Ishikawa (cell line): ENCODE measurements at regions not wholly inside any gene's neighbourhood (a gene's known extent, or its start where the extent isn't known, plus 50 kb on each side); places are given as distances from the start of the nearest gene placed in this dataset.

ENCODE experiments used
- CEBPB ChIP-seq: IDR thresholded peaks from 2 replicates; pipeline ENCODE4 v1.6.1; 2012
- CREB1 ChIP-seq: IDR thresholded peaks from 2 replicates; pipeline ENCODE4 v1.6.1; 2012; ENCODE audit warnings: low read depth
- EGR1 ChIP-seq: IDR thresholded peaks from 2 replicates; pipeline ENCODE4 v1.6.1; 2012
- EP300 ChIP-seq: IDR thresholded peaks from 2 replicates; pipeline ENCODE4 v1.6.1; 2012; ENCODE audit warnings: borderline replicate concordance
- FOXM1 ChIP-seq: IDR thresholded peaks from 2 replicates; pipeline ENCODE4 v1.6.1; 2012; ENCODE audit warnings: low read depth, borderline replicate concordance
- MAX ChIP-seq: IDR thresholded peaks from 2 replicates; pipeline ENCODE4 v1.6.1; 2012
- NFIC ChIP-seq: IDR thresholded peaks from 2 replicates; pipeline ENCODE4 v1.6.1; 2012
- RAD21 ChIP-seq: IDR thresholded peaks from 2 replicates; pipeline ENCODE4 v1.6.1; 2012; ENCODE audit warnings: low read depth
- REST ChIP-seq: IDR thresholded peaks from 2 replicates; pipeline ENCODE4 v1.6.1; 2012; ENCODE audit warnings: low read depth, mild to moderate bottlenecking
- TAF1 ChIP-seq: IDR thresholded peaks from 2 replicates; pipeline ENCODE4 v1.6.1; 2012; ENCODE audit warnings: low read depth, mild to moderate bottlenecking
- TCF12 ChIP-seq: IDR thresholded peaks from 2 replicates; pipeline ENCODE4 v1.6.1; 2012; ENCODE audit warnings: low read depth
- TEAD4 ChIP-seq: IDR thresholded peaks from 2 replicates; pipeline ENCODE4 v1.6.1; 2012
- YY1 ChIP-seq: IDR thresholded peaks from 2 replicates; pipeline ENCODE4 v1.6.1; 2012; ENCODE audit warnings: low read depth
- ZBTB7A ChIP-seq: IDR thresholded peaks from 2 replicates; pipeline ENCODE4 v1.6.1; 2012; ENCODE audit warnings: low read depth
- TF ChIP-seq, protein P1 (sequence below): IDR thresholded peaks from 2 replicates; pipeline ENCODE4 v1.6.1; 2012

DNA sequence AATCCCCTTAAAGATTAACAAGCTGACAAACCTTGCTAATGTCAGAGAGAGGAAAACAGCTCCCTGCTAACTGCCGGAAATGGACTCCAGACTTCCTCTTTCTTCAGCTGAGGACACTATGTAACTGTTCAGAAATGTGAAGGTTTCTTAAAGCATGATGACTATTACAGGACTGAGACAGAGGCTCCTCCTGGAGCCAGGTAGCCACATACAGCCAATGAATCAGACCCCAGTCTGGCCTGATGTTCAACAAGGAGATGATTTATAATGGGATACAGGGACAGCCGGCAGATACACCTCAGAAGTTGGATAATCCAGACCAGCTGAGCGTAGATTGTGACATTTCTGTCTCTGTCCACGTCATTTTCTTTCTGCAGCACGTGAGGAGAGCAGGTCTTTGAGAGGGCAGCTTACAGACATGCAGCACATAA, 216.2 kb downstream of the HS3ST3A1 start:
- TF ChIP-seq RAD21 = no peak
- TF ChIP-seq REST = no peak
- no peak for TF ChIP-seq TEAD4

DNA sequence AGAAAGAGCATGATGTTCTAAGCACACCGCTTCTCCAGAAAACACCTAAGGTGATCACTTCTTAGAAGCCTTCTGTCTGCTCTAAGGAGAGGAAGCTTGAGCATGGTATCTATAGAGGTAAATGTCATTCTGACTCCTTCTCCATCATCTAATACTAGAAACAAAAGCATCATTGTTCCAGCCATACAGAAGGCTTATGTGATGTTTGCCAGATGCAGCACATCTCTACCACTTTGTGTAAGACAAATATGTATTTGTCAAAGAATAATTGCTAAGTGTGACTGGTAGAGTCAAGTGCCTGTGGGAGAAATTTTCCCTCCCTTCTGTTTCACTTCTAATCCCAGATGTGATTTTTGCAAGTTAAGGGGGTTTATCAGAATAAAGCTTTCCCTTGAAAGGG, 217.1 kb downstream of the HS3ST3A1 start:
- no peak for TF ChIP-seq EP300
- no peak for TF ChIP-seq REST
- TF ChIP-seq YY1 = no peak
- no peak for TF ChIP-seq ZBTB7A
- TF ChIP-seq, protein P1, sequence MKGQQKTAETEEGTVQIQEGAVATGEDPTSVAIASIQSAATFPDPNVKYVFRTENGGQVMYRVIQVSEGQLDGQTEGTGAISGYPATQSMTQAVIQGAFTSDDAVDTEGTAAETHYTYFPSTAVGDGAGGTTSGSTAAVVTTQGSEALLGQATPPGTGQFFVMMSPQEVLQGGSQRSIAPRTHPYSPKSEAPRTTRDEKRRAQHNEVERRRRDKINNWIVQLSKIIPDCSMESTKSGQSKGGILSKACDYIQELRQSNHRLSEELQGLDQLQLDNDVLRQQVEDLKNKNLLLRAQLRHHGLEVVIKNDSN = no peak
- no peak for TF ChIP-seq EGR1
- TF ChIP-seq TCF12 = no peak
- no peak for TF ChIP-seq TEAD4
- no peak for TF ChIP-seq TAF1
- no peak for TF ChIP-seq FOXM1
- no peak for TF ChIP-seq RAD21
- no peak for TF ChIP-seq CEBPB
- no peak for TF ChIP-seq NFIC
- TF ChIP-seq CREB1 = no peak
- no peak for TF ChIP-seq MAX

DNA sequence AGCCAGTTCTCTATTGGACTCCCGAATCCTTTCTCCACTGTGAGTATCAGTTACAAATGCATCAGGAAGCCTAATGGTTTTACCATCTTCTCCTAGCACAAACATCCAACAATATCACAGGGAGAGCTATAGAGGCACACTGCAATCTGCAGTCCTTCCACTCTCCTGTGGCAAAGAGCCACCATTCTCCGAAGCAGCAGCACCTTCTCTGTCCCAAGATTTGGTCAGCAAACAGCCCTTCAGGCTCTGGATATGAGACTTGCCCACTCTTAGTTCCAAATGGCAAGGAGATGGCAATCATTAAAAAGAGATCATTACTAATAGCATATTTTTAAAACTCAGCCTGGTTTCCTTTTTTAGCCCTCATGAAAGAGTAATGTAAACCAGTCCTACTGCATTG, 223.4 kb downstream of the HS3ST3A1 start:
- TF ChIP-seq TAF1 = no peak
- no peak for TF ChIP-seq EP300
- TF ChIP-seq TEAD4 = no peak
- TF ChIP-seq REST = no peak
- no peak for TF ChIP-seq ZBTB7A
- TF ChIP-seq YY1 = no peak
- TF ChIP-seq NFIC = no peak
- TF ChIP-seq MAX = no peak
- TF ChIP-seq, protein P1 = no peak
- no peak for TF ChIP-seq EGR1

DNA sequence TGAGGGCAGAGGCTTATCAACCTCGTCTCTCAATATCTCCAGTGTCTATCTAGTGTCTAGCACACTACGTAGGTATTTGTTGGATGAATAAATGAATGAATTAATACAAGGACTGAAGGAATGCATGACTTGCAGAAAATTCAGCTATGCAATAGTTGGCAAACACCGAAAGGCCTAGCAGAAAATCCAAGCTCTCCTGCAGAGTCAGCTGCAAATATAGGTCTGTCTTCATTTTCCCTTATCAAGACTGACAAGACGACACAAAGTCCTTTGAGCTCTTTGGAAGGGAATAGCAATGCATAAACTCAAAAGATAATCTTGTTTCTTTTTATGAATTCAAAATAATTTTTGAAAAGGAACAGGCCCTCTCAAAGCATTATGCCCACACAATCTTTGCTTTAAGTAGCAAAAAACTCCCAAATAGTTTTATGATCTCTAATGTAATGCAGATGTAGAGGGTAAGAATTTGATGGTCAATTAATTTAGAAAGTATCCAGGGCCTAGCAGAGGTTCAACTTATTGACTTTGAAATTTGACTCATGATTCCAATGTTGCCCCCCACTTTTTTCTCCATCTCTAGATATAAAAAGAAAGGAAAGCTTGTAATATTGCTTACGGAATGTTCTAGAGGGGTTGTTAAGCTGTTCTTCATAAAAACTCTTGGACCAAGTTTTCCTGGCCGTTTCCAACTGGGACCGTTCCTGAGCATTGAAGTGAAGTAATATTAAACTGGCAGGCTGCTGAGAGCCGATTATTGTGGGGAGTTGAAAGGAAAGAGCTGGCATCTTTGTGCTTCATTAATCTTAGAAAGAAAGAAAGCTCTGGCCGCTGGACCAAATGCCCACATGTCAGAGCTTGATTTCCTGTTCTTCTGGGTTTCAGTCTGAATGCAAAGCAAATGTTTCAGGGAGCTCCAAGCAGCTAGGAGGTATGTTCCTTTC, 227.3 kb downstream of the HS3ST3A1 start:
- TF ChIP-seq CREB1 = no peak
- TF ChIP-seq RAD21 = no peak
- TF ChIP-seq, protein P1 = no peak
- TF ChIP-seq NFIC = no peak
- TF ChIP-seq TCF12 = no peak
- TF ChIP-seq MAX = no peak
- no peak for TF ChIP-seq EGR1
- TF ChIP-seq YY1 = no peak
- TF ChIP-seq REST = no peak
- no peak for TF ChIP-seq CEBPB
- TF ChIP-seq ZBTB7A = no peak
- no peak for TF ChIP-seq EP300
- TF ChIP-seq FOXM1 = no peak
- no peak for TF ChIP-seq TAF1
- TF ChIP-seq TEAD4 = no peak
